Osteoblast (primary cell): ENCODE measurements at regions not wholly inside any gene's neighbourhood (a gene's known extent, or its start where the extent isn't known, plus 50 kb on each side); places are given as distances from the start of the nearest gene placed in this dataset.
"Not testable (repeated sequence)": the region's sequence is repeated elsewhere in the genome, so short reads cannot be mapped to it uniquely, and the experiment has no call there.

Experiments used
- DNase-seq: peaks from one replicate; pipeline ENCODE4 v3.0.0; 2011; ENCODE audit warnings: low spot score, mixed read lengths; ENCODE audit not compliant: insufficient read length; ENCODE audit errors: missing footprints
- H2AFZ ChIP-seq: 2 replicates; pipeline ENCODE4 v1.6.0; 2011; ENCODE audit warnings: mild to moderate bottlenecking, low read length
- H3K27ac ChIP-seq: 2 replicates; pipeline ENCODE4 v1.5.1; 2011; ENCODE audit warnings: mild to moderate bottlenecking, low read depth, low read length, moderate library complexity
- H3K27me3 ChIP-seq: 2 replicates; pipeline ENCODE4 v1.6.0; 2012; ENCODE audit warnings: mild to moderate bottlenecking, control low read depth, inconsistent platforms, low read length, moderate library complexity; ENCODE audit not compliant: insufficient read depth
- H3K36me3 ChIP-seq: 2 replicates; pipeline ENCODE4 v1.5.1; 2011; ENCODE audit warnings: mild to moderate bottlenecking, low read length, control low read depth, moderate library complexity; ENCODE audit not compliant: insufficient read depth
- H3K4me1 ChIP-seq: 2 replicates; pipeline ENCODE4 v1.5.1; 2011; ENCODE audit warnings: mild to moderate bottlenecking, low read length, control low read depth, moderate library complexity; ENCODE audit not compliant: insufficient read depth
- H3K4me2 ChIP-seq: 2 replicates; pipeline ENCODE4 v1.6.0; 2011; ENCODE audit warnings: mild to moderate bottlenecking, low read length; ENCODE audit not compliant: insufficient read depth
- H3K4me3 ChIP-seq: fragments of 200-600 bp; sonication (generic); 3 replicates; pipeline ENCODE4 v1.5.1; 2012; ENCODE audit warnings: mild to moderate bottlenecking, low read length, inconsistent platforms; ENCODE audit not compliant: insufficient read depth
- H3K79me2 ChIP-seq: 2 replicates; pipeline ENCODE4 v1.6.0; 2012; ENCODE audit warnings: mild to moderate bottlenecking, low read length, control low read depth, inconsistent platforms; ENCODE audit not compliant: insufficient read depth
- H3K9me3 ChIP-seq: 2 replicates; pipeline ENCODE4 v1.5.1; 2011; ENCODE audit warnings: low read depth, low read length, control low read depth
- H4K20me1 ChIP-seq: 2 replicates; pipeline ENCODE4 v1.6.0; 2012; ENCODE audit warnings: mild to moderate bottlenecking, low read length, control low read depth; ENCODE audit not compliant: insufficient read depth
- TF ChIP-seq, protein P1 (sequence below): IDR thresholded peaks from 2 replicates; pipeline ENCODE4 v1.5.1; 2011; ENCODE audit warnings: mild to moderate bottlenecking, low read depth, low read length, moderate library complexity; ENCODE audit errors: extremely low read depth

DNA sequence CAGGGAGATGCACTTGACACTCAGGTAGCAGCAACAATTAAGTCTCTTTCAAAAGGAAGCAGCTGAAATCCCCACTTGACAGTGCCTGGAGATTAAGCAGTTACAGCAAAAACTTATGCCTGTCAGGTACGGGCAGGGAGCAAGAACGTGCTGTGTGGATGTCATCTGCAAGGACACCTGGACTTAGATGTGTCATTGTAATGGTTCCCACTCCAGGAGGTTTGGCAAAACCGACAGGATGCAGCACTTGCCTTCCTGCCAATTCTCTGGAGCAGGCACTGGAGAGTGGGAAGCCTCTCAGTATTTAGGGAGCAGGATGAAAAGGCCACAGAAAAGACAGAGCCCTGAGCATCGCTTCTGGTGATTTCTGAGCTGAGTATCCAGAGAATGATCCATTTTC is 292.4 kb downstream of the PDCD6IP start:
- no peaks in the 10 kb centered on the region for H3K4me1 ChIP-seq
- H3K4me3 ChIP-seq, result no peak overlapping the region
- TF ChIP-seq, protein P1, sequence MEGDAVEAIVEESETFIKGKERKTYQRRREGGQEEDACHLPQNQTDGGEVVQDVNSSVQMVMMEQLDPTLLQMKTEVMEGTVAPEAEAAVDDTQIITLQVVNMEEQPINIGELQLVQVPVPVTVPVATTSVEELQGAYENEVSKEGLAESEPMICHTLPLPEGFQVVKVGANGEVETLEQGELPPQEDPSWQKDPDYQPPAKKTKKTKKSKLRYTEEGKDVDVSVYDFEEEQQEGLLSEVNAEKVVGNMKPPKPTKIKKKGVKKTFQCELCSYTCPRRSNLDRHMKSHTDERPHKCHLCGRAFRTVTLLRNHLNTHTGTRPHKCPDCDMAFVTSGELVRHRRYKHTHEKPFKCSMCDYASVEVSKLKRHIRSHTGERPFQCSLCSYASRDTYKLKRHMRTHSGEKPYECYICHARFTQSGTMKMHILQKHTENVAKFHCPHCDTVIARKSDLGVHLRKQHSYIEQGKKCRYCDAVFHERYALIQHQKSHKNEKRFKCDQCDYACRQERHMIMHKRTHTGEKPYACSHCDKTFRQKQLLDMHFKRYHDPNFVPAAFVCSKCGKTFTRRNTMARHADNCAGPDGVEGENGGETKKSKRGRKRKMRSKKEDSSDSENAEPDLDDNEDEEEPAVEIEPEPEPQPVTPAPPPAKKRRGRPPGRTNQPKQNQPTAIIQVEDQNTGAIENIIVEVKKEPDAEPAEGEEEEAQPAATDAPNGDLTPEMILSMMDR, result no peak
- no peaks in the 10 kb centered on the region for H3K27me3 ChIP-seq
- H2AFZ ChIP-seq, result no peak overlapping the region
- DNase-seq, result no peak
- no peaks in the 10 kb centered on the region for H3K36me3 ChIP-seq
- no peaks in the 10 kb centered on the region for H4K20me1 ChIP-seq
- H3K27ac ChIP-seq, result no peak overlapping the region
- no peaks in the 10 kb centered on the region for H3K9me3 ChIP-seq
- H3K79me2 ChIP-seq, result no peaks in the 10 kb centered on the region
- H3K4me2 ChIP-seq, result no peak overlapping the region

DNA sequence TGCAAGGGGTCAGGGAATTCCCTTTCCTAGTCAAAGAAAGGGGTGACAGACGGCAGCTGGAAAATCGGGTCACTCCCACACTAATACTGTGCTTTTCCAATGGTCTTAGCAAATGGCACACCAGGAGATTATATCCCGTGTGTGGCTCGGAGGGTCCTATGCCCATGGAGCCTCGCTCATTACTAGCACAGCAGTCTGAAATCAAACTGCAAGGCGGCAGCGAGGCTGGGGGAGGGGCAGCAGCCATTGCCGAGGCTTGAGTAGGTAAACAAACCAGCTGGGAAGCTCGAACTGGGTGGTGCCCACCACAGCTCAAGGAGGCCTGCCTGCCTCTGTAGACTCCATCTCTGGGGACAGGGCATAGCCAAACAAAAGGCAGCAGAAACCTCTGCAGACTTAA is 295.9 kb downstream of the PDCD6IP start:
- H3K4me2 ChIP-seq, H4K20me1 ChIP-seq, H3K27me3 ChIP-seq, H3K27ac ChIP-seq, H3K4me1 ChIP-seq, H3K4me3 ChIP-seq, H3K36me3 ChIP-seq, DNase-seq, H3K9me3 ChIP-seq, H2AFZ ChIP-seq, H3K79me2 ChIP-seq: not testable (repeated sequence)

DNA sequence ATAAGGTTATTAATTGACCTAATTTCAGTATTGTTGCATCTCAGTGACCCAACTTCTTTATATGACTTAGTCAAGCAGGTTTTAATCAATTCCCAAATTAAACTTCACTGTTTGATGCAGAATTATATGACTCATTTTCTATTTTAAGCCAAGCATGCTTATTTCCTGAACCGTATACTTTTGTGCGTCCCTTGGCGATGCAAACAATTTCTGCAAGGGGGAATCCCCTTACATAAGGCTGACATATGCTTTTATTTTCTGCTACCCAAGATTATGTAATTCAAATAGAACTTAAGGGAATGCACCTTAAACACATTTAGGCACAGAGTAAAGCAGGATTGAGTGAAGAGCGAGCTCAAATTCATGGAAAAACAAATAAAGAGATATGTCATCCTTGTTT is 303.9 kb downstream of the PDCD6IP start:
- Histone ChIP-seq H3K4me2 (no peak overlapping the region), H3K4me1 (no peaks in the 10 kb centered on the region), H3K27ac (no peak overlapping the region), H3K79me2 (no peaks in the 10 kb centered on the region), H2AFZ (no peak overlapping the region), H4K20me1 (no peaks in the 10 kb centered on the region), H3K4me3 (no peak overlapping the region), H3K36me3 (no peaks in the 10 kb centered on the region), H3K27me3 (no peaks in the 10 kb centered on the region), H3K9me3 (no peaks in the 10 kb centered on the region)
- TF ChIP-seq, protein P1, result no peak
- DNase-seq, result no peak

DNA sequence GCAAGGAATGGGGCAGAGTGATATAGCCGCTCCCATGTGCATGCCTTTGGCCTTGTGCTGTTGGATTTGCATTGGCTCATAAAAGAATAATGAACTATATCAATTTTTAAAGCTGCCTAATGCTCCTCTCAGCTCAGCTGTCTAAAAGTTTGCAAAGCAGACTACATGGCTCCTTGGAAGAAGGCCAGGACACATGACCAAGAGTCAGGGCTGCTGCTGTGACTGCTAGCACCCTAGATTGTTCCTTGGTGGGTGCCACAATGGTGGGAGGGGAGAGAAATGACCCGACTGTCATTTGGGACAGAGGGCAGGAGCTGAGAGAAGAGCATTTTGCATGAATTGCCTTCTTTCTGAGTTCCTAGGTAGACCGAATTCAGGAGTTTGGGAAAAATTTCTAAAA is 307.9 kb downstream of the PDCD6IP start:
- H3K36me3 ChIP-seq, result no peaks in the 10 kb centered on the region

More for the DNA sequence above, 307.9 kb downstream of the PDCD6IP start:
- no peaks in the 10 kb centered on the region for H3K9me3 ChIP-seq
- no peaks in the 10 kb centered on the region for H3K27me3 ChIP-seq
- no peak overlapping the region for H2AFZ ChIP-seq
- TF ChIP-seq, protein P1, result no peak
- H4K20me1 ChIP-seq, result no peaks in the 10 kb centered on the region
- H3K4me3 ChIP-seq, result no peak overlapping the region
- no peak for DNase-seq
- no peaks in the 10 kb centered on the region for H3K4me1 ChIP-seq
- no peaks in the 10 kb centered on the region for H3K79me2 ChIP-seq
- no peak overlapping the region for H3K4me2 ChIP-seq
- no peak overlapping the region for H3K27ac ChIP-seq
